GM12875 (cell line): ENCODE measurements at regions not wholly inside any gene's neighbourhood (a gene's known extent, or its start where the extent isn't known, plus 50 kb on each side); places are given as distances from the start of the nearest gene placed in this dataset.
"Not testable (repeated sequence)": the region's sequence is repeated elsewhere in the genome, so short reads cannot be mapped to it uniquely, and the experiment has no call there.

ENCODE experiments used
- H3K4me3 ChIP-seq: one replicate; pipeline ENCODE4 v1.5.1; 2011; ENCODE audit warnings: low read depth, low read length, control low read depth
- TF ChIP-seq, protein P1 (sequence below): IDR thresholded peaks from 2 replicates; pipeline ENCODE4 v1.5.1; 2011; ENCODE audit warnings: low read depth, mild to moderate bottlenecking, control low read depth, inconsistent platforms, low read length, moderate library complexity, borderline replicate concordance; ENCODE audit not compliant: insufficient read depth

GRCh38 chr16:72604375-72604774, 432.4 kb upstream of the PMFBP1 start:
- TF ChIP-seq, protein P1, sequence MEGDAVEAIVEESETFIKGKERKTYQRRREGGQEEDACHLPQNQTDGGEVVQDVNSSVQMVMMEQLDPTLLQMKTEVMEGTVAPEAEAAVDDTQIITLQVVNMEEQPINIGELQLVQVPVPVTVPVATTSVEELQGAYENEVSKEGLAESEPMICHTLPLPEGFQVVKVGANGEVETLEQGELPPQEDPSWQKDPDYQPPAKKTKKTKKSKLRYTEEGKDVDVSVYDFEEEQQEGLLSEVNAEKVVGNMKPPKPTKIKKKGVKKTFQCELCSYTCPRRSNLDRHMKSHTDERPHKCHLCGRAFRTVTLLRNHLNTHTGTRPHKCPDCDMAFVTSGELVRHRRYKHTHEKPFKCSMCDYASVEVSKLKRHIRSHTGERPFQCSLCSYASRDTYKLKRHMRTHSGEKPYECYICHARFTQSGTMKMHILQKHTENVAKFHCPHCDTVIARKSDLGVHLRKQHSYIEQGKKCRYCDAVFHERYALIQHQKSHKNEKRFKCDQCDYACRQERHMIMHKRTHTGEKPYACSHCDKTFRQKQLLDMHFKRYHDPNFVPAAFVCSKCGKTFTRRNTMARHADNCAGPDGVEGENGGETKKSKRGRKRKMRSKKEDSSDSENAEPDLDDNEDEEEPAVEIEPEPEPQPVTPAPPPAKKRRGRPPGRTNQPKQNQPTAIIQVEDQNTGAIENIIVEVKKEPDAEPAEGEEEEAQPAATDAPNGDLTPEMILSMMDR, result no peak
- no peak overlapping the region for H3K4me3 ChIP-seq

DNA sequence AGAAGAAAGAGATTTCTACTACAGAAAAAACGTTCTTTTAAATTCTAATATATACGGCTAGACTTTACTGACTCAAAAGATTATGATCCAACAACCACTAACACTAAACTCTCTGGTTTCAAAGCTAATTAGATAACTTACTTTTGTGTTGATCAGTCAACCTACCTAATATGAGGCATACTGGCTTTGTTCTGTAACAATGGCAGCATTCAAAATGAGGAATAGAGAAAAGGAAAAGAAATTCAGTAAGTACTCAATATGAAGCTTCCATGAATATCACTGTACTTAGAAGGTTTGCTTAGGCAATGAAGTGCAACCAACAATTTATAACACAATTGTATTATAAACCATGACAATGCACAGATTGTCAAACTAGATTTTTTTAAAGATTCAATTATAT, 430.5 kb upstream of the PMFBP1 start:
- H3K4me3 ChIP-seq, result no peak overlapping the region
- TF ChIP-seq, protein P1, result no peak

GRCh38 chr16:72598696-72599095, 426.7 kb upstream of the PMFBP1 start:
- H3K4me3 ChIP-seq, result no peak overlapping the region
- TF ChIP-seq, protein P1, result no peak

DNA sequence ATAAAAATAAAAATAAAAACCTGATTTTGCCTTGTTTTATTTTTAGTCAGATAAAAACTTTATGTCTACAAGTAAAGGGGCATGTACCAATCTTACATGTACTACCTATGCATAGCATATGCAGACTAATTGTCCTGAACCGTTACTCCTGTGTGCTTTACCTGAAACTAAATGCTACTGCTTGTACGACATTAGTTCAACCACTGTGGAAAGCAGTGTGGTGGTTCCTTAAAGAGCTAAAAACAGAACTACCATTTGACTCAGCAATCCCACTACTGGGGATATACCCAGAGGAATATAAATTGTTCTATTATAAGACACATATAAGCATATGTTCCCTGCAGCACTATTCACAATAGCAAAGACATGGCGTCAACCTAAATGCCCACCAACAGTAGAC, 426.0 kb upstream of the PMFBP1 start:
- no peak overlapping the region for H3K4me3 ChIP-seq
- TF ChIP-seq, protein P1, result no peak

- H3K4me3 ChIP-seq, result no peak overlapping the region
- TF ChIP-seq, protein P1, result no peak
Observed at GRCh38 chr16:72596373-72596772, 424.4 kb upstream of the PMFBP1 start.

DNA sequence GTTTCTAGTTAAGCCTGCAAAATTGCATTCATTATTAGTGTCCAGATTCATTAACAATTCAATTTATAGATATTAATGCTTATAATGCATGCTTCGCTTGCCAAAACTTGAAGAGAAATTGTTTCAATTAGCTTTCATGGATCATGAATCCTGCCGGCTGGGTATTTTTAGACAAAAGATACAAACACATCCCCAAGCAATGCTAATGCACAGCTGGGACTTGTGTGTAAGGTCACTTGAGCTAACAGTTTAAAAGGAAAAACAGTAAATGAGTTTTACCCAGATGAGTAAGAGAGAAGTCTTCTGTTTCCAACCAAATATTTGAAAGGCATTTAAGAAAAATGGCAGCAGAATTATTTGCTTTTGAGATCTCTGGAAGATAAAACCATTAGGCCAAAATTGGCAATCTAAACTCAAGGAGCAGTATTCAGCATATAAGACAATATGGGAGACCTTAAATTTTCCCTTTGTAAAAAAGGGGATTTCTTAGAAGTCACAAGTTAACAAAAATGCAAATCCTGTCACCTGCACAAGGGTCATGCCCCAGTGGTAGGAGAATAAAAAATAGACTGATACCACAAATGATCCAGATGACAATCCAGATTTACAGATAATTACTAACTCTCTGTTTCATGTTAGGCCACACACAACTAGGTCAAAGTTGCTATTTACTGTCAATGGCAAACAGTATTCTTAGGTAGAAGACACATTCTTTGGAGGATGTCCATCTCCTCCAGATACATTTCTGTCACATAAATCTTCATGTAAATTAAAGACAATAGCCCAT, 418.4 kb upstream of the PMFBP1 start:
- TF ChIP-seq, protein P1, result no peak
- H3K4me3 ChIP-seq, result no peak overlapping the region

GRCh38 chr16:72588551-72588950, 416.6 kb upstream of the PMFBP1 start:
- TF ChIP-seq, protein P1, result no peak
- H3K4me3 ChIP-seq, result no peak overlapping the region

DNA sequence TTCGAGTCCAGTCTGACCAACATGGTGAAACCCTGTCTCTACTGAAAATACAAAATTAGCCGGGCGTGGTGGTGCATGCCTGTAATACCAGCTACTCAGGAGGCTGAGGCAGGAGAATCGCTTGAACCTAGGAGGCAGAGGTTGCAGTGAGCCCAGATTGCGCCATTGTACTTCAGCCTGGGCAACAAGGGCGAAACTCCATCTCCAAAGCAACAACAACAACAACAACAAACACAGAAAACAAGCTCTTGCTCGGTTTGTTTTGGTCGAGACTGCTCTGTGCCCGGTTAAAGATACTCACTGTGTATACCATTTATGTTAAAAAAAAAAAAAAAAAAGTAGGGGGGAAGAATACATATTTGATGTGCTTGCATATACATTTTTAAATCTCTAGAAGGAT, 406.1 kb upstream of the PMFBP1 start:
- not testable (repeated sequence) for H3K4me3 ChIP-seq
